Mesendoderm (in vitro differentiated cells): ENCODE measurements at regions not wholly inside any gene's neighbourhood (a gene's known extent, or its start where the extent isn't known, plus 50 kb on each side); places are given as distances from the start of the nearest gene placed in this dataset.

ENCODE experiments used
- DNase-seq: peaks from one replicate; pipeline ENCODE4 v3.0.0; 2013
- H2AK5ac ChIP-seq: 2 replicates; pipeline ENCODE4 v1.6.1; 2013; ENCODE audit warnings: low read length, inconsistent platforms
- H2BK120ac ChIP-seq: 2 replicates; pipeline ENCODE4 v1.6.1; 2013; ENCODE audit warnings: low read depth, mild to moderate bottlenecking, low read length, moderate library complexity, mixed read lengths
- H2BK15ac ChIP-seq: replicated peaks from 2 replicates; pipeline ENCODE4 v1.6.1; 2013; ENCODE audit warnings: low read depth, mild to moderate bottlenecking, moderate library complexity
- H2BK5ac ChIP-seq: 2 replicates; pipeline ENCODE4 v1.6.1; 2013; ENCODE audit warnings: low read length, inconsistent platforms
- H3K18ac ChIP-seq: 2 replicates; pipeline ENCODE4 v1.6.1; 2013; ENCODE audit warnings: mild to moderate bottlenecking, low read length, mixed read lengths
- H3K23ac ChIP-seq: one replicate; pipeline ENCODE4 v1.6.1; 2013; ENCODE audit warnings: low read length
- H3K27ac ChIP-seq: 2 replicates; pipeline ENCODE4 v1.5.1; 2013; ENCODE audit warnings: low read depth, mild to moderate bottlenecking, inconsistent platforms, low read length, moderate library complexity
- H3K27me3 ChIP-seq: 2 replicates; pipeline ENCODE4 v1.6.1; 2013; ENCODE audit warnings: low read length, control low read depth, mild to moderate bottlenecking, inconsistent platforms; ENCODE audit not compliant: insufficient read depth, poor library complexity
- H3K36me3 ChIP-seq: 2 replicates; pipeline ENCODE4 v1.6.1; 2013; ENCODE audit warnings: low read length, inconsistent platforms; ENCODE audit not compliant: control insufficient read depth, insufficient read depth
- H3K4ac ChIP-seq: one replicate; pipeline ENCODE4 v1.6.1; 2013; ENCODE audit warnings: low read depth, mild to moderate bottlenecking, low read length, moderate library complexity
- H3K4me1 ChIP-seq: 2 replicates; pipeline ENCODE4 v1.6.1; 2013; ENCODE audit warnings: low read depth, low read length, inconsistent platforms; ENCODE audit not compliant: control insufficient read depth
- H3K4me2 ChIP-seq: 2 replicates; pipeline ENCODE4 v1.6.1; 2013; ENCODE audit warnings: low read length
- H3K4me3 ChIP-seq: 2 replicates; pipeline ENCODE4 v1.5.1; 2013; ENCODE audit warnings: mild to moderate bottlenecking, low read length
- H3K56ac ChIP-seq: one replicate; pipeline ENCODE4 v1.6.1; 2013; ENCODE audit warnings: low read length
- H3K79me1 ChIP-seq: 2 replicates; pipeline ENCODE4 v1.6.1; 2013; ENCODE audit warnings: low read length, inconsistent platforms
- H3K79me2 ChIP-seq: 2 replicates; pipeline ENCODE4 v1.6.1; 2013; ENCODE audit warnings: mild to moderate bottlenecking, low read length; ENCODE audit not compliant: control insufficient read depth, insufficient read depth
- H3K9ac ChIP-seq: 2 replicates; pipeline ENCODE4 v1.6.1; 2013; ENCODE audit warnings: low read length, inconsistent platforms
- H4K5ac ChIP-seq: one replicate; pipeline ENCODE4 v1.6.1; 2013; ENCODE audit warnings: low read length
- H4K8ac ChIP-seq: one replicate; pipeline ENCODE4 v1.6.1; 2013; ENCODE audit warnings: low read depth, mild to moderate bottlenecking, control low read depth, low read length, moderate library complexity
- WGBS: extraction: QIAGEN DNeasy Blood & Tissue Kit; methylation state at CpG from one replicate; pipeline ENCODE4 v1.1.7; 2013; ENCODE audit warnings: low lambda C conversion rate, missing lambda C conversion rate; ENCODE audit not compliant: insufficient coverage; ENCODE audit errors: extremely low coverage; 5-methylcytosine and 5-hydroxymethylcytosine counted together

DNA sequence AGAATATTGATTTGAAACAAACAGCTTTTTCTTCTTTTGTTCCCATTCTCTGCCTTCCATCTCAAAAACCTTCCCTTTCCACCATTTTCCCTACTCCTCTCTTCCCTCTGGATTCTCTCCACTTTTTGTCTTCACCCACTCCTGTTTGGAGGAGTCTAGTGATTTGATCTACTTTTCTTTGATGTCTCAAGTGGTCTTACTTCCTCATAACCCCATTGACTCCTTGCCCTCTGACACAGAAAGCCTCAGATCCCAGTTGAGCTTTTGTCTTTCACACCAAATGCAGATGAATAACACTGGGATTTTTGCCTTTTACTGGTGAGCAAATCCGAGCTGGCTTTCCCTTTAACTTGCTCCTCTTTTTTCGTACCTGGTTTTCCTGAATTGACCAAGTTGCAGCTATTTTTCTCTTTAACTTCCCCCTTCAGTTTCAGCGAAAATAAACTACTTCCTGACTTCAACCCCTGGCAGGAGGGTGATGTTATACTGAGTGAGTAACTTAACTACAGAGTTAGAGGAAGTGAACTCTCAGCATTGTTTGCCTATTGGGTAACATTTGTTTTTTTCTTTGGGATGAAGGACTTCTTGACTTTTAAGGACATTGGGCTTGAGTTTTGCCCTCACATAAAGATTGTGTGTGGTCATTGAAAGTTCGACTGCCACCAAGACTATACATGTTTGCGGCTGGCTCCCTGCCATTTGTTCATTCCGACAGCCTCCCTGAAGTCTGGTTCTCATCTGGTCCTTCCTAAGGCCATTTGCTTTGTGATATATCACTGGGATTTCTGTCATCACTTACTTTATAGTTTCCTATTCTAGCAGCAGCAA lies 392.8 kb upstream of the NR3C2 start:
- peak; percentile 21 for DNase-seq

DNA sequence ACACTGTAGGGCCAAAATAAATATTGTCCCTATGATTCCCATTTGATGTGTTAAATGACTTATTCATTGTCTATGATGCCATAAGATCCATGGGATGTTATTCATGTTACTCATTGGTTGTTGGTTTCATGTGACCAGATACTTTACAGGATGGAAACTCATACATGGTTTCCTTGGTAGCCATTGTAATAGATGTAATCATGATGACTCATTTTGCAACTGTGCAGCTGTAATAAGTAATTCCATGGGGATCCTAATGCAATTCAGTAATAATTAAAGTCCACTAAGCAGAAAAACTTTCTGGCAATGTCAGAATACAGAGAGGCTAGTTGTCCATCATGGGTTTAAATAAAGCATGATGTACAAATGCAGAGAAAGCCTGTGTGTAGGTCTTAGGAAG lies 389.7 kb upstream of the NR3C2 start:
- Histone ChIP-seq H3K4me1 (peaks cover 2% of the 10 kb centered on the region), H4K8ac (no peak overlapping the region), H3K56ac (no peak overlapping the region), H3K79me2 (no peaks in the 10 kb centered on the region), H3K4ac (no peak overlapping the region), H3K27me3 (no peaks in the 10 kb centered on the region), H3K9ac (no peak overlapping the region), H3K27ac (no peak overlapping the region), H4K5ac (no peak overlapping the region), H3K18ac (no peak overlapping the region), H3K4me3 (no peak overlapping the region), H3K36me3 (no peaks in the 10 kb centered on the region), H3K4me2 (no peak overlapping the region), H2BK5ac (no peak overlapping the region), H2BK15ac (no peak overlapping the region), H2AK5ac (no peak overlapping the region), H3K79me1 (no peaks in the 10 kb centered on the region), H3K23ac (no peak overlapping the region), H2BK120ac (no peak overlapping the region)
- no peak for DNase-seq

More for the DNA sequence above, 392.8 kb upstream of the NR3C2 start:
- Histone ChIP-seq H3K9ac (no peak overlapping the region), H3K18ac (no peak overlapping the region), H3K79me1 (no peaks in the 10 kb centered on the region), H3K56ac (no peak overlapping the region), H3K4me2 (no peak overlapping the region), H3K4me3 (no peak overlapping the region), H3K27ac (no peak overlapping the region), H3K79me2 (no peaks in the 10 kb centered on the region), H3K4ac (no peak overlapping the region), H3K4me1 (peaks cover 2% of the 10 kb centered on the region), H4K8ac (no peak overlapping the region), H3K36me3 (no peaks in the 10 kb centered on the region), H4K5ac (peak overlapping the region; percentile 29), H3K23ac (no peak overlapping the region), H3K27me3 (no peaks in the 10 kb centered on the region), H2BK120ac (no peak overlapping the region), H2BK5ac (no peak overlapping the region), H2BK15ac (no peak overlapping the region), H2AK5ac (no peak overlapping the region)
- no CpG with 5 or more reads among the region's 6 CpGs for WGBS

DNA sequence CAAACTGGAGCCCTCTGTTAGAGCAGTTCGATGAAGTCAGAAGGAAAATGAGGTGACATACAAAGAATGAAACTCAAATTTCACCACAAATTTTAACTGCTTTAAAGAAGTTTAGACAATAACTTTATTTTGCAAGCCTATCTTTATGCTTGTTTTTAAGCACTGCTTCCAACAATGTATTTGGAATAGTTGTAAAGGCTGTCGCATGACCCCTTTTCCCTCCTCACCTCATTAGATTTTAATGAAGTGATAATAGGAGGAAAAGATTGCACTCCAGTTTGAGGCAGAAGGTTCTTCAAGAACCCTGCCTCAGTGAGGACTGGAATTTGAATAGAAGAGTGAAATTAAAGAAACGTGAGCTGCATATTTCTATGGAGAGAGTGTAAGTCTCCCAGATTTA lies 386.1 kb upstream of the NR3C2 start:
- Histone ChIP-seq H3K36me3 (no peaks in the 10 kb centered on the region), H3K27ac (no peak overlapping the region)
- WGBS: no CpG with 5 or more reads among the region's 3 CpGs

DNA sequence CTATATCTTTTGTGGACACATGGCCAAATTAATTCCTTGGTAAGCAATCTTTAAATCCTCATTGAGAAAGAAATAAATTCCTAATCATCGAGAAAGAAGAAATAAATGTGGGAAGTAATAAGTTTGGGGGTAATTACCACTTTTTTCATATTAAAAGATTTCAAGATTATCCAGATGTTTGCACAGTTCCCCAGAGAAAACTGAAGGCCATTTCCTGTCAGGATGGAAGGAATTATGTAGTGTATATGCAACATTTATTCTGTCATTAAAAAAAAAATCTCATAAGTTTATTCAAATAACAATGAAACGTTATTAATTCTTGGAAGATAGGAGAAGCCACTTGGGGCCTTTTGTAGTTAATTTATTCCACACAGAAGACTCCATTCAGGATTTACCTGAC lies 385.6 kb upstream of the NR3C2 start:
- H3K4ac ChIP-seq: no peak overlapping the region
- no peak overlapping the region for H2AK5ac ChIP-seq
- no peak overlapping the region for H3K27ac ChIP-seq
- no peak overlapping the region for H3K23ac ChIP-seq
- DNase-seq: no peak
- H2BK15ac ChIP-seq: no peak overlapping the region
- H2BK120ac ChIP-seq: no peak overlapping the region
- no peak overlapping the region for H4K8ac ChIP-seq
- H3K56ac ChIP-seq: no peak overlapping the region
- no peak overlapping the region for H3K18ac ChIP-seq
- H3K4me1 ChIP-seq: no peaks in the 10 kb centered on the region
- WGBS: no CpG with 5 or more reads among the region's 2 CpGs
- no peak overlapping the region for H2BK5ac ChIP-seq
- H3K9ac ChIP-seq: no peak overlapping the region
- no peak overlapping the region for H3K4me3 ChIP-seq
- no peaks in the 10 kb centered on the region for H3K79me1 ChIP-seq
- no peaks in the 10 kb centered on the region for H3K27me3 ChIP-seq
- no peak overlapping the region for H4K5ac ChIP-seq
- H3K36me3 ChIP-seq: no peaks in the 10 kb centered on the region
- H3K79me2 ChIP-seq: no peaks in the 10 kb centered on the region
- H3K4me2 ChIP-seq: no peak overlapping the region

More for the DNA sequence above, 386.1 kb upstream of the NR3C2 start:
- no peaks in the 10 kb centered on the region for H3K79me1 ChIP-seq
- no peak overlapping the region for H3K9ac ChIP-seq
- H4K5ac ChIP-seq: no peak overlapping the region
- no peak overlapping the region for H3K4me3 ChIP-seq
- no peak overlapping the region for H2AK5ac ChIP-seq
- no peak overlapping the region for H3K4ac ChIP-seq
- no peak overlapping the region for H3K56ac ChIP-seq
- no peak overlapping the region for H3K4me2 ChIP-seq
- H2BK120ac ChIP-seq: no peak overlapping the region
- H3K79me2 ChIP-seq: no peaks in the 10 kb centered on the region
- no peaks in the 10 kb centered on the region for H3K27me3 ChIP-seq
- H3K18ac ChIP-seq: no peak overlapping the region
- H2BK5ac ChIP-seq: no peak overlapping the region
- no peak overlapping the region for H4K8ac ChIP-seq
- H3K23ac ChIP-seq: no peak overlapping the region
- H2BK15ac ChIP-seq: no peak overlapping the region
- DNase-seq: no peak
- H3K4me1 ChIP-seq: no peaks in the 10 kb centered on the region

DNA sequence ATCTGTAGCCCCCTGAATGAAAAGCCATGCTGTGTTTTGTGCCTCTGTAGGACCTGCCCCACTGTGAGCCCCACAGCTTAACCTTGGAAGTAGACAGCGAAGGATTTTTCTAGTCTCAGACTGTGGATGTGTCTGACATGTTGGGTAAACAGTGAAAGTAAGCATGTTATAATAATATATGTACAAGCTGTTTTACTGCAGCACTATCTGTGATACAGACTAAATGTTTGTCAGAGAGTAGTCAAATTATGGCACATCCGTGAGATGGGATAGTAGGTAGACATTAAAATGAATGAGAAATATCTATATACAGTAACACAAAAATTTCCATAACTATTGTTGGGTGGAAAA lies 381.2 kb upstream of the NR3C2 start:
- Histone ChIP-seq H3K23ac (no peak overlapping the region), H3K36me3 (no peaks in the 10 kb centered on the region)
- WGBS: no CpG with 5 or more reads among the region's 2 CpGs

More for the DNA sequence above, 381.2 kb upstream of the NR3C2 start:
- H3K4me1 ChIP-seq: no peaks in the 10 kb centered on the region
- H3K79me2 ChIP-seq: no peaks in the 10 kb centered on the region
- no peak overlapping the region for H2BK15ac ChIP-seq
- no peak for DNase-seq
- no peak overlapping the region for H4K5ac ChIP-seq
- H3K56ac ChIP-seq: no peak overlapping the region
- H2BK5ac ChIP-seq: no peak overlapping the region
- H3K4ac ChIP-seq: no peak overlapping the region
- no peaks in the 10 kb centered on the region for H3K27me3 ChIP-seq
- no peak overlapping the region for H3K18ac ChIP-seq
- no peaks in the 10 kb centered on the region for H3K79me1 ChIP-seq
- no peak overlapping the region for H3K4me3 ChIP-seq
- H2AK5ac ChIP-seq: no peak overlapping the region
- H3K9ac ChIP-seq: no peak overlapping the region
- no peak overlapping the region for H2BK120ac ChIP-seq
- no peak overlapping the region for H3K27ac ChIP-seq
- no peak overlapping the region for H3K4me2 ChIP-seq
- H4K8ac ChIP-seq: no peak overlapping the region
